Caco-2 (cell line): ENCODE measurements at regions not wholly inside any gene's neighbourhood (a gene's known extent, or its start where the extent isn't known, plus 50 kb on each side); places are given as distances from the start of the nearest gene placed in this dataset.

Experiments
- BruUV-seq: library from RNA; stranded (reverse); fragments of 400-500 nt; replicated peaks from 2 replicates; lab custom pipeline; 2021; lab: Mats Ljungman, UMichigan
- CTCF ChIA-PET: fragments of 300-600 bp; sonication (Branson Sonifier 250); formaldehyde crosslinking; loops from one replicate; lab custom pipeline; 2022; ENCODE audit warnings: antibody characterized with exemption; lab: Charles Lee
- POLR2A ChIA-PET: fragments of 300-600 bp; sonication (Branson Sonifier 250); formaldehyde crosslinking; loops from one replicate; lab custom pipeline; 2022; ENCODE audit warnings: antibody characterized with exemption; lab: Charles Lee
- DNase-seq, 2 experiments: peaks; one replicate each; pipeline versions ENCODE4 v3.0.0 to v3.0.0-alpha.2; 2020 to 2022
- H3K27me3 ChIP-seq: replicated peaks from 2 replicates; pipeline ENCODE4 v1.6.0; 2011; ENCODE audit warnings: low read length; ENCODE audit not compliant: control insufficient read depth, insufficient read depth
- H3K36me3 ChIP-seq: 2 replicates; pipeline ENCODE4 v1.5.1; 2011; ENCODE audit warnings: low read length; ENCODE audit not compliant: control insufficient read depth, insufficient read depth
- H3K4me1 ChIP-seq: fragments of 250-450 bp; sonication (Bioruptor Pico); 2 replicates; pipeline ENCODE4 v1.5.1; 2020; ENCODE audit warnings: mild to moderate bottlenecking
- H3K4me3 ChIP-seq: 2 replicates; pipeline ENCODE4 v1.5.1; 2011; ENCODE audit warnings: low read depth, mild to moderate bottlenecking, control low read depth, low read length
- H3K9me3 ChIP-seq: fragments of 250-450 bp; sonication (Bioruptor Pico); 2 replicates; pipeline ENCODE4 v1.5.1; 2020; ENCODE audit warnings: mild to moderate bottlenecking, moderate library complexity
- H3K27ac Mint-ChIP-seq: one replicate; pipeline ENCODE4 v1.8.0; 2022; ENCODE audit warnings: mixed read lengths; ENCODE audit not compliant: unreplicated experiment
- H3K27me3 Mint-ChIP-seq: one replicate; pipeline ENCODE4 v1.8.0; 2022; ENCODE audit warnings: mixed read lengths; ENCODE audit not compliant: insufficient read depth, unreplicated experiment
- H3K36me3 Mint-ChIP-seq: one replicate; pipeline ENCODE4 v1.8.0; 2022; ENCODE audit warnings: mild to moderate bottlenecking, mixed read lengths; ENCODE audit not compliant: insufficient read depth, unreplicated experiment
- H3K4me1 Mint-ChIP-seq: one replicate; pipeline ENCODE4 v1.8.0; 2022; ENCODE audit warnings: low read depth, mixed read lengths; ENCODE audit not compliant: unreplicated experiment
- H3K4me3 Mint-ChIP-seq: one replicate; pipeline ENCODE4 v1.8.0; 2022; ENCODE audit warnings: mild to moderate bottlenecking, moderate library complexity, mixed read lengths; ENCODE audit not compliant: unreplicated experiment
- H3K9me3 Mint-ChIP-seq: one replicate; pipeline ENCODE4 v1.8.0; 2022; ENCODE audit warnings: mixed read lengths; ENCODE audit not compliant: unreplicated experiment
- intact Hi-C: fragments of 100-400 bp; cut with micrococcal nuclease; formaldehyde crosslinking; loops from one replicate; pipeline ENCODE4 v1.10.0; 2022; ENCODE audit not compliant: unreplicated experiment
- TF ChIP-seq, protein P1 (sequence below), 2 experiments: fragments of 200-600 bp in 1 of 2; IDR thresholded peaks; 1 replicate in 1 of 2; 2 replicates in 1 of 2; pipeline versions ENCODE4 v1.5.1 to v1.8.0; 2011 to 2022; ENCODE audit warnings: antibody characterized with exemption in 1 of 2, control low read depth in 1 of 2, inconsistent platforms in 1 of 2, low read depth in 1 of 2, low read length in 1 of 2, mild to moderate bottlenecking in 1 of 2, moderate library complexity in 1 of 2; ENCODE audit not compliant: insufficient read depth in 1 of 2, severe bottlenecking in 1 of 2, unreplicated experiment in 1 of 2

DNA sequence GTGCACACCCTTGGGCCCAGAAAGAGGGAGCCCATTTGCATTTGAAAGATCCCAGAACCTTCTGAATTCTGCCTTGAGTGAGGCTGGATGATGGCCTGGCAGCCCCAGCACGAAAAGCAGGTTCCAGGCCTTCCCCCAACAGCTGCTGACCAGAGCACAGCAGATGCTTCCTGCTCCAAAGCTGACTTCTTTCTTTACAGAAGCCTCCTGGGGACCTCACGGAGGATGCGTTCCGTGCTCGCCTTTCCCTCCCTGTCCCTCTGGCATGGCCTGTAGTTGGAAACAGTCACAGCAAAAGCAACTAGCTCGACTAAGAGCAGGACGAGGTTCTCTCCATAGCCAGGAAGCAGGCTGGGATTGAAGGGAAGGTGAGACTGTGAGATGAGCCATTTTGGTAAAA, 107.7 kb upstream of the B3GAT1 start:
- Histone ChIP-seq H3K27me3 (no peaks in the 10 kb centered on the region), H3K4me3 (no peak overlapping the region), H3K9me3 (no peaks in the 10 kb centered on the region), H3K4me1 (peaks cover 7% of the 10 kb centered on the region; the same call in 1 of the 2 replicates), H3K36me3 (no peaks in the 10 kb centered on the region)
- peaks cover 6% of the 10 kb centered on the region for H3K27me3 Mint-ChIP-seq
- DNase-seq = no peak
- intact Hi-C loops = no loop called here
- no peak overlapping the region for H3K4me3 Mint-ChIP-seq
- H3K36me3 Mint-ChIP-seq = no peaks in the 10 kb centered on the region
- no peak overlapping the region for H3K27ac Mint-ChIP-seq
- TF ChIP-seq, protein P1, sequence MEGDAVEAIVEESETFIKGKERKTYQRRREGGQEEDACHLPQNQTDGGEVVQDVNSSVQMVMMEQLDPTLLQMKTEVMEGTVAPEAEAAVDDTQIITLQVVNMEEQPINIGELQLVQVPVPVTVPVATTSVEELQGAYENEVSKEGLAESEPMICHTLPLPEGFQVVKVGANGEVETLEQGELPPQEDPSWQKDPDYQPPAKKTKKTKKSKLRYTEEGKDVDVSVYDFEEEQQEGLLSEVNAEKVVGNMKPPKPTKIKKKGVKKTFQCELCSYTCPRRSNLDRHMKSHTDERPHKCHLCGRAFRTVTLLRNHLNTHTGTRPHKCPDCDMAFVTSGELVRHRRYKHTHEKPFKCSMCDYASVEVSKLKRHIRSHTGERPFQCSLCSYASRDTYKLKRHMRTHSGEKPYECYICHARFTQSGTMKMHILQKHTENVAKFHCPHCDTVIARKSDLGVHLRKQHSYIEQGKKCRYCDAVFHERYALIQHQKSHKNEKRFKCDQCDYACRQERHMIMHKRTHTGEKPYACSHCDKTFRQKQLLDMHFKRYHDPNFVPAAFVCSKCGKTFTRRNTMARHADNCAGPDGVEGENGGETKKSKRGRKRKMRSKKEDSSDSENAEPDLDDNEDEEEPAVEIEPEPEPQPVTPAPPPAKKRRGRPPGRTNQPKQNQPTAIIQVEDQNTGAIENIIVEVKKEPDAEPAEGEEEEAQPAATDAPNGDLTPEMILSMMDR (IDR thresholded peaks at IDR 0.05; ENCODE audit: insufficient read depth in 1 of 2, low read depth in 1 of 2, low read length in 1 of 2, severe bottlenecking in 1 of 2, unreplicated experiment in 1 of 2) = no peak
- H3K4me1 Mint-ChIP-seq = peaks cover 14% of the 10 kb centered on the region
- ChIA-PET POLR2A (no interaction called here), CTCF (no interaction called here)
- no TSS peak for BruUV-seq
- H3K9me3 Mint-ChIP-seq = no peaks in the 10 kb centered on the region

DNA sequence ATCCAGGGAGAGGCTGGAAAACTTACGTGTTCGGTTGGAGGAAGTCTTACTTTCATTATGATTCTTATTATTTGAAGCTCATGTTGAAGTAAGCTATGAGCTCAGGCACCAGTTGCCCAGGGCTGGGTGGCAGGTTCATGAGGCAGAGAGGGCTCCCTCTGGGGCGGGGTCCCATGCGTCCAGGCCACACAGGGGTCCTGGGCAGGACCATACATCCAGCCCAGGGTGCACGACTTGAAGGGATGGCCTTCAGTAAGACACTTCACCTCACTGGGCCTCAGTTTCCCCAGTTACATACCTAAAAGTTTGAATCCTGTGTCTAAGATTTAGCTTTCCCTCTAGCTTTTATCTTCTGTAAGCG, 107.3 kb upstream of the B3GAT1 start:
- Histone ChIP-seq H3K4me3 (no peak overlapping the region), H3K36me3 (no peaks in the 10 kb centered on the region), H3K27me3 (no peaks in the 10 kb centered on the region; the same call in 1 of the 2 replicates), H3K4me1 (peaks cover 7% of the 10 kb centered on the region; the same call in 1 of the 2 replicates), H3K9me3 (no peaks in the 10 kb centered on the region)
- BruUV-seq = no TSS peak
- peaks cover 9% of the 10 kb centered on the region for H3K27me3 Mint-ChIP-seq
- intact Hi-C loops = no loop called here
- POLR2A ChIA-PET = no interaction called here
- H3K27ac Mint-ChIP-seq = no peak overlapping the region
- H3K9me3 Mint-ChIP-seq = no peaks in the 10 kb centered on the region
- no peak for DNase-seq
- no peaks in the 10 kb centered on the region for H3K36me3 Mint-ChIP-seq
- peaks cover 14% of the 10 kb centered on the region for H3K4me1 Mint-ChIP-seq
- CTCF ChIA-PET = no interaction called here
- TF ChIP-seq, protein P1 (IDR thresholded peaks at IDR 0.05; ENCODE audit: insufficient read depth in 1 of 2, low read depth in 1 of 2, low read length in 1 of 2, severe bottlenecking in 1 of 2, unreplicated experiment in 1 of 2) = no peak
- H3K4me3 Mint-ChIP-seq = no peak overlapping the region

DNA sequence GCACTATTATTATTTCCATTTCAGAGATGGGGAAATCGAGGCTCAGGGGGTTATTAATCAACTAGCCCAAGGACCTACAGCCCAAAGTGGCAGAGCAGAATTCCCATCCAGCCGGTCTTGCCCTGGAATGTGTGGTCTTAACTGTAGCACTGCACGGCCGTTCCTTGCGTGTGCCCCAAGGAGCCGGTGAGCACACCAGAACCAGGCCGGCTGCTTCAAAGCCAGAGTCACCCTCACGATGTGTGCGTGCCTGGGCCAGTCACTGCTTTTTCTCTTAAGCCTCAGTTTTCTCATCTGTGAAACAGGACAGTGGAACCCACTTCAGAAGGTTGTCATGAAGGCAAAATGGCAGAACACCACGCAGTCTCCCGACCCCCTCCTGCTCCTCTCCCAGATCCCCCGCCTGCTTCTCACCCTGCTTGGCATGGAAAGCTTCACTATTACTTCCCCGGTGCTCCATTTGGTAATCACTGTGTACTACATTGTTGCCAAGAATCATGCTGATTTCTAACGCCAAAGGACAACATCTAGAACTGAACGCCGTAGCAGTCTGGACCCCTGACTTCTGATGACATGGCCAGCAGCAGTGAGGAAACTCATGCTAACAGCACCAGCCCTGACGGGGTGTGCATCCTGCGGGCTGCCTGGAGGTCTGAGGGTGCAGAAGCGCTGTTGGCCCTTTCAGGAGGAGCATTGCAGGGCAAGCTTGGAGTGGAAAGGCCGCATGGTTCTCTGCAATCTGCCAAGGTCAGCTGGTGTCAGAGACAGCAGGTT, 106.8 kb upstream of the B3GAT1 start:
- intact Hi-C loops = no loop called here
- H3K9me3 Mint-ChIP-seq = no peaks in the 10 kb centered on the region
- no peaks in the 10 kb centered on the region for H3K9me3 ChIP-seq
- H3K27me3 ChIP-seq = no peaks in the 10 kb centered on the region; the same call in 1 of the 2 replicates
- H3K36me3 Mint-ChIP-seq = no peaks in the 10 kb centered on the region
- BruUV-seq = no TSS peak
- peaks cover 14% of the 10 kb centered on the region for H3K4me1 Mint-ChIP-seq
- H3K4me3 Mint-ChIP-seq = no peak overlapping the region
- TF ChIP-seq, protein P1 (IDR thresholded peaks at IDR 0.05; ENCODE audit: insufficient read depth in 1 of 2, low read depth in 1 of 2, low read length in 1 of 2, severe bottlenecking in 1 of 2, unreplicated experiment in 1 of 2) = no peak
- peaks cover 7% of the 10 kb centered on the region; the same call in 1 of the 2 replicates for H3K4me1 ChIP-seq
- H3K27me3 Mint-ChIP-seq = peaks cover 9% of the 10 kb centered on the region
- no peaks in the 10 kb centered on the region for H3K36me3 ChIP-seq
- no peak overlapping the region for H3K4me3 ChIP-seq
- no peak overlapping the region for H3K27ac Mint-ChIP-seq
- POLR2A ChIA-PET = no interaction called here
- CTCF ChIA-PET = interaction anchor here (0.6 kb wide), 1 partner anchor 327 kb away, joined by 3 read pairs; no protein-coding TSS in a partner anchor
- DNase-seq = no peak
